Transverse colon (tissue), 4 donors: ENCODE measurements at regions not wholly inside any gene's neighbourhood (a gene's known extent, or its start where the extent isn't known, plus 50 kb on each side); places are given as distances from the start of the nearest gene placed in this dataset.

Experiments used
- DNase-seq: peaks from one replicate; pipeline ENCODE4 v3.0.0-alpha.2; 2019
- H3K27ac ChIP-seq, 4 donors: fragments of 200-600 bp; sonication (generic); 2 replicates each; pipeline ENCODE4 v1.5.1; 2016 to 2018; ENCODE audit warnings: inconsistent platforms in 4 of 4
- H3K27me3 ChIP-seq: fragments of 200-600 bp; sonication (generic); 2 replicates; pipeline ENCODE4 v1.5.1; 2017; ENCODE audit warnings: inconsistent platforms
- H3K36me3 ChIP-seq, 4 donors: fragments of 200-600 bp; sonication (generic); 2 replicates each; pipeline ENCODE4 v1.5.1; 2017 to 2019; ENCODE audit warnings: inconsistent platforms in 4 of 4
- H3K4me1 ChIP-seq, 4 donors: fragments of 200-600 bp; sonication (generic); 2 replicates each; pipeline ENCODE4 v1.5.1; 2017 to 2020; ENCODE audit warnings: inconsistent platforms in 4 of 4
- H3K4me3 ChIP-seq, 4 donors: fragments of 200-600 bp; sonication (generic); 1 replicate in 1 of 4; 2 replicates in 3 of 4; pipeline versions ENCODE4 v1.5.1 to v1.6.1; 2017 to 2019; ENCODE audit warnings: inconsistent platforms in 4 of 4
- H3K9me3 ChIP-seq, 2 donors: fragments of 200-600 bp; sonication (generic); 2 replicates each; pipeline ENCODE4 v1.5.1; 2017 to 2019; ENCODE audit warnings: inconsistent platforms in 2 of 2
- EP300 ChIP-seq: sonication (generic); formaldehyde crosslinking; IDR thresholded peaks from one replicate; pipeline ENCODE4 v1.6.1; 2017; ENCODE audit warnings: antibody characterized with exemption, low read depth
- POLR2A ChIP-seq: fragments of 450-650 bp; IDR thresholded peaks from one replicate; pipeline ENCODE4 v1.6.1; 2016; ENCODE audit warnings: antibody characterized with exemption, mild to moderate bottlenecking, moderate library complexity
- POLR2AphosphoS5 ChIP-seq, 3 donors: sonication (generic); formaldehyde crosslinking; IDR thresholded peaks; one replicate each; pipeline ENCODE4 v1.6.1; 2016; ENCODE audit warnings: antibody characterized with exemption in 3 of 3
- WGBS, 2 donors: methylation state at CpG; one replicate each; pipeline ENCODE4 v1.1.5; 2018; ENCODE audit warnings: low coverage in 1 of 2; 5-methylcytosine and 5-hydroxymethylcytosine counted together
- in situ Hi-C, 4 donors: fragments of 200-750 bp; cut with MboI; loops; one replicate each; pipeline versions ENCODE4 v1.15.0 to v1.15.1; 2017; ENCODE audit warnings: low sequenced_read_pairs in 3 of 4, low pct_ligation_motif_present in 1 of 4, low pct_unique_long_range_greater_than_20kb in 1 of 4
- intact Hi-C: fragments of 100-400 bp; cut with DNase I; formaldehyde crosslinking; loops from one replicate; pipeline ENCODE4 v1.15.1; 2023; ENCODE audit warnings: low total_unique reads
- TF ChIP-seq, protein P1 (sequence below), 5 experiments: fragments of 200-600 bp in 3 of 5; fragments of 450-650 bp in 2 of 5; sonication (generic) in 3 of 5; IDR thresholded peaks; 1 replicate in 2 of 5; 2 replicates in 3 of 5; pipeline ENCODE4 v1.5.1; 2016 to 2017; ENCODE audit warnings: antibody characterized with exemption in 5 of 5, inconsistent platforms in 3 of 5, mild to moderate bottlenecking in 2 of 5, moderate library complexity in 1 of 5

DNA sequence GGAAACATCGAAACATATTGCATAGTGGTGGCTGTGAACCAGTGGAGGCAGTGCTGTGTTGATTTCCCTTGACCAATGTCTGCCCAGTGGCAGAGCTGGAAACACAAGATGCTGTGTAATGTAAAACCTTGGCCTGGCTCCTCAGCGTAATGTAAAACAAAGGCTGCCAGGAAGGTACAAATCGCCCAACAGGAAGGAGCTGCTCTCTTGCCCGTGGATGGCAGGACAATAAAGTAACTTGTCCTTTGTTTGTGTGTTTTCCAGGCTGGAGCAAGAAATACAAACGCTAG, 143.4 kb downstream of the PALM2AKAP2 start:
- H3K36me3 ChIP-seq: no peaks in the 10 kb centered on the region
- DNase-seq: no peak
- intact Hi-C loops: no loop called here
- WGBS, 2 donors: 47 to 56% methylated on average over 3 to 5 of the region's 5 CpGs
- H3K27me3 ChIP-seq: no peaks in the 10 kb centered on the region
- in situ Hi-C loops: no loop called here
- H3K27ac ChIP-seq: peak overlapping the region in 1 of 4 donors; percentile 19
- peaks cover 0 to 27% (median 12%) of the 10 kb centered on the region in 4 donors for H3K4me1 ChIP-seq
- no peak overlapping the region for H3K4me3 ChIP-seq
- no peaks in the 10 kb centered on the region for H3K9me3 ChIP-seq
- TF ChIP-seq POLR2AphosphoS5 (IDR thresholded peaks at IDR 0.05) (no peak), POLR2A (no peak), EP300 (no peak)
- TF ChIP-seq, protein P1, sequence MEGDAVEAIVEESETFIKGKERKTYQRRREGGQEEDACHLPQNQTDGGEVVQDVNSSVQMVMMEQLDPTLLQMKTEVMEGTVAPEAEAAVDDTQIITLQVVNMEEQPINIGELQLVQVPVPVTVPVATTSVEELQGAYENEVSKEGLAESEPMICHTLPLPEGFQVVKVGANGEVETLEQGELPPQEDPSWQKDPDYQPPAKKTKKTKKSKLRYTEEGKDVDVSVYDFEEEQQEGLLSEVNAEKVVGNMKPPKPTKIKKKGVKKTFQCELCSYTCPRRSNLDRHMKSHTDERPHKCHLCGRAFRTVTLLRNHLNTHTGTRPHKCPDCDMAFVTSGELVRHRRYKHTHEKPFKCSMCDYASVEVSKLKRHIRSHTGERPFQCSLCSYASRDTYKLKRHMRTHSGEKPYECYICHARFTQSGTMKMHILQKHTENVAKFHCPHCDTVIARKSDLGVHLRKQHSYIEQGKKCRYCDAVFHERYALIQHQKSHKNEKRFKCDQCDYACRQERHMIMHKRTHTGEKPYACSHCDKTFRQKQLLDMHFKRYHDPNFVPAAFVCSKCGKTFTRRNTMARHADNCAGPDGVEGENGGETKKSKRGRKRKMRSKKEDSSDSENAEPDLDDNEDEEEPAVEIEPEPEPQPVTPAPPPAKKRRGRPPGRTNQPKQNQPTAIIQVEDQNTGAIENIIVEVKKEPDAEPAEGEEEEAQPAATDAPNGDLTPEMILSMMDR (IDR thresholded peaks at IDR 0.05): no peak

DNA sequence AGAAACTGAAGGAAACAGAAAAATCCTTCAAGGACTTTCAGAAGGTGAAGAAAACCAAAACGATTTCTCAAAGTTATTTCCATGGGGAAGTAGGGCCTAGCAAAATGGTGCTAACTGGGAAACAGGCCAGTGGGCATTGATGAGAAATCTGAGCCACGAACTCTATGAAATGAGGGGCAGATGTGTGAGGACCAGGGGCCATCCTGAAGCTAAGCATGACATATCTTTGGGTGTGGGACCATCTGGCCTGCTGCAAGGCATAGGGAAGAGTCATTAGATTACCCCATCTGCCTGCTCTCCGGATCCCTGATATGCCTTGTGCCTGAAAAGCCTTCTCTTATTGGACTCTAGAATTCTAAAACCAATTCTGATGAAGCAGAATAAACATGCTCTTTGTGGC, 143.8 kb downstream of the PALM2AKAP2 start:
- H3K9me3 ChIP-seq: no peaks in the 10 kb centered on the region
- in situ Hi-C loops (no loop called here), intact Hi-C loops (no loop called here)
- no peaks in the 10 kb centered on the region for H3K36me3 ChIP-seq
- DNase-seq: no peak
- H3K27ac ChIP-seq: no peak overlapping the region
- peaks cover 0 to 23% (median 8%) of the 10 kb centered on the region in 4 donors for H3K4me1 ChIP-seq
- WGBS, 2 donors: 67 to 74% methylated on average over 3 of the region's 3 CpGs
- H3K4me3 ChIP-seq: no peak overlapping the region
- H3K27me3 ChIP-seq: no peaks in the 10 kb centered on the region
- TF ChIP-seq, protein P1 (IDR thresholded peaks at IDR 0.05): no peak
- TF ChIP-seq POLR2A: no peak
- TF ChIP-seq EP300: no peak
- TF ChIP-seq POLR2AphosphoS5 (IDR thresholded peaks at IDR 0.05): no peak

DNA sequence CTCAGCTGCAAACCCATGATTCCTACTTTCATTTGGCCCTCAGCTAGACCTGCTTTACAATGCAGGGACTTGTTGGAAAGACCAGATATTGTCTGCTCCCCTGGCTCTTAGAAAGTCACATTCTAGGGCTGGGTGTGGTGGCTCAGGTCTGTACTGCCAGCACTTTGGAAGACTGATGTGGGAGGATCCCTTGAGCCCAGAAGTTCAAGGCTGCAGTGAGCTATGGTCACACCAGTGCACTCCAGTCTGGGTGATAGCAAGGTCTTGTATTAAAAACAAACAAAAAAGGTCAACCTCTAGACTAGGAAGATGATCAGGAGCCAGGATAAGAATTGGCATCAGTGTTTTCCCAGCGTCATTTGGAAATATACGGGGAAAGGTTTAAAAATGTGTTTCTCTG, 145.8 kb downstream of the PALM2AKAP2 start:
- TF ChIP-seq POLR2AphosphoS5 (IDR thresholded peaks at IDR 0.05): no peak
- no peak for TF ChIP-seq EP300
- no peak for TF ChIP-seq POLR2A
- TF ChIP-seq, protein P1 (IDR thresholded peaks at IDR 0.05): no peak
- Histone ChIP-seq H3K27ac (no peak overlapping the region), H3K36me3 (no peaks in the 10 kb centered on the region), H3K27me3 (no peaks in the 10 kb centered on the region), H3K4me1 (peaks cover 0 to 18% (median 3%) of the 10 kb centered on the region in 4 donors), H3K4me3 (no peak overlapping the region), H3K9me3 (no peaks in the 10 kb centered on the region)
- in situ Hi-C loops: no loop called here
- intact Hi-C loops: no loop called here
- no peak for DNase-seq
- WGBS, 2 donors: 92 to 96% methylated on average over 2 of the region's 2 CpGs

DNA sequence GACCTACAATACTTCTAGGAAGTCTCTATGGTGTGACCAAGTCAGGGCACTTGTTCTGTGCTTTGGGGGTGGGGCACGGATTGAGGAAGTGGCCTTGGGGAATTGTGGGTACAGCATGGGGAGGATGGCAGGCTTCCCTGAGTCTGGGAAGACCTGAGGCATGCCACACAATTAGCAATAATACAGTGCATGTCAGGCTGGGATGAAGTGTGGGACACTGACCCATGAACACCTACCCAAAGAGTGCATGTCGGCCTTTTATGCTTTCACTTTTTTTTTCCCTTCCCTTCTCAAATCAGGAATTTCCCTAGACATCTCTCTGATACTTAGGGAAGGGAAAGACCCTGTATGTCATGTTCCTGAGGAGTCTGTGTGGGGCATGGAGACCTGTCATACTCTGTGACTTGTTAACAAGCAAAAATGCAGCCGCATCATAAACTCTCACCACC, 146.4 kb downstream of the PALM2AKAP2 start:
- DNase-seq: peak; percentile 33
- Histone ChIP-seq H3K4me3 (no peak overlapping the region), H3K36me3 (no peaks in the 10 kb centered on the region), H3K9me3 (no peaks in the 10 kb centered on the region), H3K27me3 (no peaks in the 10 kb centered on the region), H3K27ac (no peak overlapping the region), H3K4me1 (peaks cover 0 to 18% (median 3%) of the 10 kb centered on the region in 4 donors)
- intact Hi-C loops: no loop called here
- 60 to 81% methylated on average over 2 to 3 of the region's 3 CpGs for WGBS, 2 donors
- no peak for TF ChIP-seq POLR2AphosphoS5 (IDR thresholded peaks at IDR 0.05)
- TF ChIP-seq EP300: no peak
- TF ChIP-seq, protein P1 (IDR thresholded peaks at IDR 0.05): no peak
- TF ChIP-seq POLR2A: no peak
- in situ Hi-C loops: no loop called here
